ENCODE measurements at regions not wholly inside any gene's neighbourhood (a gene's known extent, or its start where the extent isn't known, plus 50 kb on each side); places are given as distances from the start of the nearest gene placed in this dataset.

- TF ChIP-seq CHD2 (IDR thresholded peaks at IDR 0.05; ENCODE audit: low read length, partially characterized antibody) (no peak), RAD21 (IDR thresholded peaks at IDR 0.05; ENCODE audit: low read length) (no peak), CTCF (IDR thresholded peaks at IDR 0.05) (no peak), MXI1 (IDR thresholded peaks at IDR 0.05; ENCODE audit: low read depth, low read length) (no peak), POLR2AphosphoS5 (IDR thresholded peaks at IDR 0.05; ENCODE audit: low read depth, low read length) (no peak), EZH2phosphoT487 (IDR thresholded peaks at IDR 0.05; ENCODE audit: borderline replicate concordance, low read depth) (no peak), REST (IDR thresholded peaks at IDR 0.05; ENCODE audit: low read depth, low read length) (no peak), RFX5 (IDR thresholded peaks at IDR 0.05; ENCODE audit: low read length) (no peak), SMC3 (IDR thresholded peaks at IDR 0.05; ENCODE audit: low read depth, low read length) (no peak), NFIC (IDR thresholded peaks at IDR 0.05; ENCODE audit: borderline replicate concordance) (no peak), EP300 (IDR thresholded peaks at IDR 0.05; ENCODE audit: borderline replicate concordance in 1 of 2, low read depth in 1 of 2, low read length in 1 of 2) (no peak)
- TF ChIP-seq, protein P1, sequence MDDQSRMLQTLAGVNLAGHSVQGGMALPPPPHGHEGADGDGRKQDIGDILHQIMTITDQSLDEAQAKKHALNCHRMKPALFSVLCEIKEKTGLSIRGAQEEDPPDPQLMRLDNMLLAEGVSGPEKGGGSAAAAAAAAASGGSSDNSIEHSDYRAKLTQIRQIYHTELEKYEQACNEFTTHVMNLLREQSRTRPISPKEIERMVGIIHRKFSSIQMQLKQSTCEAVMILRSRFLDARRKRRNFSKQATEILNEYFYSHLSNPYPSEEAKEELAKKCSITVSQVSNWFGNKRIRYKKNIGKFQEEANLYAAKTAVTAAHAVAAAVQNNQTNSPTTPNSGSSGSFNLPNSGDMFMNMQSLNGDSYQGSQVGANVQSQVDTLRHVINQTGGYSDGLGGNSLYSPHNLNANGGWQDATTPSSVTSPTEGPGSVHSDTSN (IDR thresholded peaks at IDR 0.05): no peak
- TF ChIP-seq, protein P2, sequence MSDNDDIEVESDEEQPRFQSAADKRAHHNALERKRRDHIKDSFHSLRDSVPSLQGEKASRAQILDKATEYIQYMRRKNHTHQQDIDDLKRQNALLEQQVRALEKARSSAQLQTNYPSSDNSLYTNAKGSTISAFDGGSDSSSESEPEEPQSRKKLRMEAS (IDR thresholded peaks at IDR 0.05; ENCODE audit: low read depth): no peak
Observed at GRCh38 chr21:35843911-35844667, 216.2 kb downstream of the SETD4 start.

All from SK-N-SH (cell line).